ENCODE measurements at regions not wholly inside any gene's neighbourhood (a gene's known extent, or its start where the extent isn't known, plus 50 kb on each side); places are given as distances from the start of the nearest gene placed in this dataset.

DNA sequence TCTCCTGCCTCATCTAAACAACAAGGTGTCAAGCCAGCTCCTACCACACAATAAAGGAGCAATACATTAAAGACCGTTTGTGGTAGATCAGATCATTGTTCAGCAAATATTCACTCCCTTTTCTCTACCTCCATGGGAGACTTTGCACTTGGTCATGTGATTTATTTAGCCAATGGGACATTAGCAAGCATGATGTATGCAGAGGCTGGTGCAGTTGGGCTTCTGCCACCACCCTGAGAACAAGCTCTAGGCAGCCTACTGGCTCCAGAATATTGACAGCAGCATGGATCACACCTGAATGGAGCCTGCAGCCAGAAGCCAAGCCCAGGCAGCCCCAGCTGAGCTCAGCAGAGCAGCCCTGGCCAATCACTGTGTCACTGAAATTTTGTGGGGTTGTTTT is 99.4 kb upstream of the UBE2E2 start:
- Histone ChIP-seq H3K27me3 (ENCODE audit: control insufficient read depth, insufficient read depth, low read length) (no peaks in the 10 kb centered on the region), H3K4me1 (ENCODE audit: control insufficient read depth, insufficient read depth, low read length) (no peaks in the 10 kb centered on the region), H3K9ac (ENCODE audit: low read length) (no peak overlapping the region), H3K36me3 (ENCODE audit: control insufficient read depth, insufficient read depth, low read length) (no peaks in the 10 kb centered on the region), H3K27ac (ENCODE audit: low read depth, low read length) (no peak overlapping the region), H3K4me3 (ENCODE audit: low read length) (no peak overlapping the region)

DNA sequence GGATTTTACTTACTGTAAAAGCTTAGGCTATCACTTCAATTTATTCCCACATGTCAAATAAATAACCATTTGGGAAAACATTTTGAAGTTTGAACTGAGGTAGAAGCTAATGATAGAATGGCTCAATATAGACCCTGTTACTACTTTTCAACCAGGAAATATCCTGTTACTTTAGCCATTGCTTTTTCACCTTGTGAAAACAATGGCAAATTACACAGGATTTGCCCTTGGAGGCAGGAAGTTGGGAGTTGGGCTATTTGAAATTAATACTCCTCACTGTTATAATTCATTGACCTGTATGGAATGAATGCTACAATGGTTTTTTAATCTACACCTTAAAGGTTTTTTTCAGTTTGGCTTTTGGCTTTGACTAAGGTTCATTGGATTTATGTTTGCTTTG is 98.1 kb upstream of the UBE2E2 start:
- no peak overlapping the region for H3K4me3 ChIP-seq (ENCODE audit: low read length)
- H3K36me3 ChIP-seq (ENCODE audit: control insufficient read depth, insufficient read depth, low read length) = no peaks in the 10 kb centered on the region
- H3K27me3 ChIP-seq (ENCODE audit: control insufficient read depth, insufficient read depth, low read length) = no peaks in the 10 kb centered on the region
- no peak overlapping the region for H3K9ac ChIP-seq (ENCODE audit: low read length)
- no peak overlapping the region for H3K27ac ChIP-seq (ENCODE audit: low read depth, low read length)
- no peaks in the 10 kb centered on the region for H3K4me1 ChIP-seq (ENCODE audit: control insufficient read depth, insufficient read depth, low read length)

DNA sequence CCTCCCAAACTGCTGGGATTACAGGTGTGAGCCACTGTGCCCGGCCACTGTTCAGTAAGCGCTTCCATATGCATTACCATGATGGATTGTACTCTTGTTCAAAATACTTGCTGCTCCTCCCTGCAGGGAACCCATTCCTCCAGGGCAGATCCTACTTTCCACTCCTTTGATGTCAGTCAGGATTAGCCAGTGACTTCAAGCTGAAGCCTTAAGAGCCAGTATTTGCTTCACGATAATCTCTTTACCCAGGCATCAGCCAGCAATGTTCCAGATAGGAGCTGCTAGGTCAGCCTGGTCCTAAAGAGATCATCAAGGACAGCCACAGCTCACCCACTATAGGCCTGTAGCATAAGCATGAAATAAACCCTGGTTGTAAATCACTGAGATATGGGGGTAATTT is 96.5 kb upstream of the UBE2E2 start:
- Histone ChIP-seq H3K9ac (ENCODE audit: low read length) (no peak overlapping the region), H3K36me3 (ENCODE audit: control insufficient read depth, insufficient read depth, low read length) (no peaks in the 10 kb centered on the region), H3K4me3 (ENCODE audit: low read length) (no peak overlapping the region), H3K4me1 (ENCODE audit: control insufficient read depth, insufficient read depth, low read length) (no peaks in the 10 kb centered on the region), H3K27me3 (ENCODE audit: control insufficient read depth, insufficient read depth, low read length) (no peaks in the 10 kb centered on the region), H3K27ac (ENCODE audit: low read depth, low read length) (no peak overlapping the region)

DNA sequence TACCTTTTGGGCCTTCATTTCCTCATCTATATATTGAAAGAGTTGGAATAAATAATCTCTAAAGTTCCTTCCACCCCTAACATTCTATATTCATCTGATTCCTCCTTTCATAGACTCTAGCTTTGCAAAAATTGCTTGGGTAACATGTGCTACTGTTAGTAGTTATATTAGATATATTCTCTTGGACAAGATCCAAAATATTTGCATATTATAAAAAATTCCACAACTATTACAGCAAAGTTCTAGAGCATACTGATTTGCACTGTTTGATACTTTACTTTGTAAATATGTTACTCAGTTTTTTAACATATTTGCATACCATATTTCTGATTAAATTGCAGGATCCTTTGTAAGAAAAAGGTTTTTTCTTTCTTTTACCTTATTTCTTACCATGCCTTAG is 95.9 kb upstream of the UBE2E2 start:
- Histone ChIP-seq H3K4me3 (ENCODE audit: low read length) (no peak overlapping the region), H3K27ac (ENCODE audit: low read depth, low read length) (no peak overlapping the region)

DNA sequence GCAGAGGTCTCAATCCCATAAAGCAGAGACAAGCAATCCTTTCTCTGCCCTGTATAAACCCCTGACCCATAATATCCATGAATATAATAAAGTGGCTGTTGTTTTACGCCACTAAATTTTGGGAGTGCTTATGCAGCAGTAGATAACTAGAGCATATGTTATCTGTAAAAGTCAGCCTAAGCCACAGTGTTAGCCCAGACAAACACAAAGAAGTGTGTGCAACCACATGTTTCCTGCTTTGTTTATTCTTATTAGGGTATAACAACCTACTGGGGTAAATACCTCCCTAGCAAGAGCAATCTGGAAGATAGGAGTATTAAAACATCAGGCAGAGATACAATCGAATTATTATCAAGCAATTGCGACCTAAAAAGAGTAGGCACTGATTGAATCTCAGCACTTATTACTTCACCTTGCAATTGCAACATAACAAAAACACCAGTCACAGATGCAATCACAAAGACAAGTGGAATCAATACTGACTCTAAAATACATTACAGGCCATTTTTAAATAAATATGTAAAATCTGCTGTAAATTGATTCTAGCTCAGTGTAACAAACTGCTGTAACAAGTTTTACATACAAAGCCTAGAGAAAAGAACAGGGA is 94.6 kb upstream of the UBE2E2 start:
- H3K9ac ChIP-seq (ENCODE audit: low read length) = no peak overlapping the region
- no peaks in the 10 kb centered on the region for H3K27me3 ChIP-seq (ENCODE audit: control insufficient read depth, insufficient read depth, low read length)
- peaks cover 4% of the 10 kb centered on the region for H3K4me1 ChIP-seq (ENCODE audit: control insufficient read depth, insufficient read depth, low read length)
- no peaks in the 10 kb centered on the region for H3K36me3 ChIP-seq (ENCODE audit: control insufficient read depth, insufficient read depth, low read length)
- H3K4me3 ChIP-seq (ENCODE audit: low read length) = no peak overlapping the region
- H3K27ac ChIP-seq (ENCODE audit: low read depth, low read length) = no peak overlapping the region

More for the DNA sequence above, 95.9 kb upstream of the UBE2E2 start:
- Histone ChIP-seq H3K4me1 (ENCODE audit: control insufficient read depth, insufficient read depth, low read length) (no peaks in the 10 kb centered on the region), H3K27me3 (ENCODE audit: control insufficient read depth, insufficient read depth, low read length) (no peaks in the 10 kb centered on the region), H3K36me3 (ENCODE audit: control insufficient read depth, insufficient read depth, low read length) (no peaks in the 10 kb centered on the region), H3K9ac (ENCODE audit: low read length) (no peak overlapping the region)

DNA sequence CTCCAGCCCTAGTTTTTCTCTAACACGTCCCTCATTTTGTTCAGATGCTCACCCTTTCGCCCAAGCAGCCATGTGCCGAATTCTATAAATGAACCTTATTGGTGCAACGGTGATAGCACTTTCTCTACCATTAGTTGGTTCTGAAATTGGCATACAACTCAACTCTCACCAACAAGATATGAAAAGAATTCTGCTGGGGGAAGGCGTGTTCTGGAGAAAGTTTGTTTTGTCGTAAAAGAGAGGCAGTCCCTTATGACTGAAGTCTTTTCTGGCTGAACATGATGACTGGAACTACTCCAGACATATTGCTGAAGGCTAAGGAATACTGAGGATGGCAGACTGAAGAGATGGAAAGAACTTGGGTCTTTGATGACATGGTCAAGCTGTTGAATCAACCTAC is 91.8 kb upstream of the UBE2E2 start:
- no peaks in the 10 kb centered on the region for H3K36me3 ChIP-seq (ENCODE audit: control insufficient read depth, insufficient read depth, low read length)

DNA sequence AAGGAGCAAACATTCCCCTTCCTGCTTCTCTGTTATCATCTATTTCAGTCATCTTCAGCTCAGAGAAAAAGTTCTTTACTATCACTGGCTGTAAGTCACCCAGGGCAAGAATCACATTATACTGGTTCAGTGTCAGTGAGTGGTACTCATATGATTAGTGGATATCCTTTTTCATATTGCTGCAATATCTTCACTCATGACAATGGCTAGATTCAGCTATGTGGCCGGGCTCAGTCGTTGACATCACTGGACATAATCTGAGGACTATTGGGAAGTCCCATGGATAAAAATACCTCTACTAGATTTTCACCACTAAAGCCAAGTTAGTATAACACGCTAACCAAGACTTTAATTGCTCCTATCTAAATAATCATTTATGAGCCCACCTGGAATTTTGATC is 91.3 kb upstream of the UBE2E2 start:
- no peak overlapping the region for H3K9ac ChIP-seq (ENCODE audit: low read length)
- no peaks in the 10 kb centered on the region for H3K36me3 ChIP-seq (ENCODE audit: control insufficient read depth, insufficient read depth, low read length)
- H3K27me3 ChIP-seq (ENCODE audit: control insufficient read depth, insufficient read depth, low read length) = no peaks in the 10 kb centered on the region
- H3K4me3 ChIP-seq (ENCODE audit: low read length) = no peak overlapping the region
- no peak overlapping the region for H3K27ac ChIP-seq (ENCODE audit: low read depth, low read length)
- H3K4me1 ChIP-seq (ENCODE audit: control insufficient read depth, insufficient read depth, low read length) = peaks cover 13% of the 10 kb centered on the region

More for the DNA sequence above, 91.8 kb upstream of the UBE2E2 start:
- Histone ChIP-seq H3K27ac (ENCODE audit: low read depth, low read length) (no peak overlapping the region), H3K9ac (ENCODE audit: low read length) (no peak overlapping the region), H3K4me3 (ENCODE audit: low read length) (no peak overlapping the region), H3K4me1 (ENCODE audit: control insufficient read depth, insufficient read depth, low read length) (peaks cover 13% of the 10 kb centered on the region), H3K27me3 (ENCODE audit: control insufficient read depth, insufficient read depth, low read length) (no peaks in the 10 kb centered on the region)

DNA sequence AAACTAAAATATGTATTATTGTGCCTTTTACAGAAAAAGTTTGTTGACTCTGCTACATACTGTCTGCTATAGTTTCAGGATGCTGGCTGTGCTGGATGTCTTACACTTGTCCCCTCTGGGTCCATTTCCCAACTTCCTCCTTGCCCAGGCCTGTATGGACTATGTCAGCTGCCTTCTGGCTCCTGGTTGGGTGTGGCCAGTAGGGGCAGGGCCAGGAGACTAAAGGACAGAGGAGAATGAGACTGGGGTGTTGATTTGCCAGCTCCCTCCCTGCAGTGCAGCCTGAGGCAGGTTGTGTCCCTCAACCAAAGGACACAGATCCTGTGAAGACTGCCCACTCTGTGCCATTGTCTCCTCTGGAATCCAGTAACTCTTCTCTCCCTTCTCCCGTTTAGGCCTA is 90.6 kb upstream of the UBE2E2 start:
- Histone ChIP-seq H3K36me3 (ENCODE audit: control insufficient read depth, insufficient read depth, low read length) (no peaks in the 10 kb centered on the region), H3K4me3 (ENCODE audit: low read length) (no peak overlapping the region), H3K4me1 (ENCODE audit: control insufficient read depth, insufficient read depth, low read length) (peaks cover 13% of the 10 kb centered on the region), H3K9ac (ENCODE audit: low read length) (no peak overlapping the region), H3K27ac (ENCODE audit: low read depth, low read length) (no peak overlapping the region), H3K27me3 (ENCODE audit: control insufficient read depth, insufficient read depth, low read length) (no peaks in the 10 kb centered on the region)

DNA sequence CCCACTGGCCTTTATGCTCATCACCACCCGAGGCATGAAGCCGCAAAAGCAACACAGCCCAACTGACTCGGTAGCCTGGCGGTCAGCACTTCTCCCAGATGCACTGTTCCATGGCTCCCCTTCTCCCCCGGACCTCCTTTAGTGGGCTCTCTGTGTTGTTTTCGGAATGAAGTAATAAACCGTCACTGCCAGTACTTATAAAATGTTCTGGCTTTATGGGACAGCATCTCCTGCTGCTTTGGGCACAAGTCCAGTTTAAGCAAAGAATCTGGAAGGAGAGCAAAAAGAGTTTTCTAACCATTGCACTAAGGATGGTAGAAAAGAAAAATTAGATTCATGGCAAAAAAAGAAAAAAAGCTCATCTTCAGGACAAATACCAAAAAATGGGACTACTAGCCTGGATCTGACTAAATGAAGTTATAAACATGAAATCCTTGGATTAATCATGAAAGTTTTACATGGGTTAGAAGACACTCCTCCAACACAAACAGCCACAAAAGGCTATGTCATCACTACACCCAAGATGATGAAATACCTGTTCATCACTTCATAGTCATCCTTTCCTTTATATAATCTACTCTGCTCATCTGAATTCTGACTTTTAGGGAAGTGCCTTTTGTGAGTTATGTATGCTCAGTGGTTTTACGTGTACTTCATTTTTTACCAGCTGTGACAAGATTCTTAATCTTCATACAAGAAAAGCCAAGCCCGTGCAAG is 89.5 kb upstream of the UBE2E2 start:
- H3K27me3 ChIP-seq (ENCODE audit: control insufficient read depth, insufficient read depth, low read length) = no peaks in the 10 kb centered on the region
- no peak overlapping the region for H3K9ac ChIP-seq (ENCODE audit: low read length)
- no peak overlapping the region for H3K27ac ChIP-seq (ENCODE audit: low read depth, low read length)
- H3K4me1 ChIP-seq (ENCODE audit: control insufficient read depth, insufficient read depth, low read length) = peaks cover 13% of the 10 kb centered on the region
- no peaks in the 10 kb centered on the region for H3K36me3 ChIP-seq (ENCODE audit: control insufficient read depth, insufficient read depth, low read length)
- H3K4me3 ChIP-seq (ENCODE audit: low read length) = no peak overlapping the region

DNA sequence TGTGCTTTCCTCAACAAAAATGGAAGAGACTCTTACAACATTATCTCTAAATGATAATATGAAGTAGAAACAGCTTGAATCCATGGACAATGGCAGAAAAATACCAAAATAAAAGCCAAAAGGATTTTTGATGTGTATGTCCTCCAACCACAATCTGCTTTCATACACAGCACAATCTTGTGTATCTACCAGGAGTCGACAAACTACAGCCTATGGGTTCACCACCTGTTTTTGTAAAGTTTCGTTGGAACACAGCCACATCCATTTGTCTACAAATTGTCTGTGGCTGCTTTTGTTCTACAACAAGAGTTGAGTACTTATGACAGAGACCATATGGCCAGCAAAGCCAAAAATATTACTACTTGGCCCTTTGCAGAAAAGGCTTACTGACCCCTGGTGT is 88.7 kb upstream of the UBE2E2 start:
- Histone ChIP-seq H3K27me3 (ENCODE audit: control insufficient read depth, insufficient read depth, low read length) (no peaks in the 10 kb centered on the region), H3K4me3 (ENCODE audit: low read length) (no peak overlapping the region), H3K4me1 (ENCODE audit: control insufficient read depth, insufficient read depth, low read length) (peaks cover 13% of the 10 kb centered on the region), H3K36me3 (ENCODE audit: control insufficient read depth, insufficient read depth, low read length) (no peaks in the 10 kb centered on the region), H3K27ac (ENCODE audit: low read depth, low read length) (no peak overlapping the region), H3K9ac (ENCODE audit: low read length) (no peak overlapping the region)

DNA sequence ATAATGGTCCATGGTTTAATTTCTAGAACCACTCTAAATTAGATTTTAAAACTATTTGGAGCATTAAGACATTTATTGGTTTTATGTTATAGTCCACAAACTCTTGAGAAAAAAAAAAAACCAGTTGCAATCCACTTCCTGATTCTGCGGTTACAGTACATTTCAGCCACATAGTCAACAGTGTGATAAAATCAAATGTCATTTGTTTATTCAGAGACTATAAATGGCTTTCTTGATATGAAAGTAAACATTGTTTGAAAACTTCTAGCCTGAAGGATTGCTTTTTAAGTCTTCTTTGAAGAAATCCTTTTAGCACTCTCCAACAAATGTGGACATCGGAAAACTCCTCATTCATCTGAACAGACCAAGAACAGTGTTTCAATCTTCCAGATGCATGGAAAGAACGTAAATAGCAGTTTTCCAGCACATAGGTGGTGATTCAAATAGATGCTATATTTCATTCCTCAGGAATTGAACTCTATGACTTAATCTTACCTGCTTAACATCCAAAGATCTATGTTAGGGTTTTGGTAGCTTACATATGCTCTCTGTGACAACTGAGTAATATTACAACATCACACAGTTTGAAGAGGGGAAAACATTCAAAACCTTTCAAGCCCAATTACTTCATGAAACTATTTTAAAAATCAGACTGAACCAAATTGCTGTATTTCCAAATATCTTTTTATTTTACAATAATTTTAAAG is 87.8 kb upstream of the UBE2E2 start:
- H3K36me3 ChIP-seq (ENCODE audit: control insufficient read depth, insufficient read depth, low read length) = no peaks in the 10 kb centered on the region
- H3K4me3 ChIP-seq (ENCODE audit: low read length) = no peak overlapping the region
- H3K27ac ChIP-seq (ENCODE audit: low read depth, low read length) = no peak overlapping the region
- H3K4me1 ChIP-seq (ENCODE audit: control insufficient read depth, insufficient read depth, low read length) = peaks cover 13% of the 10 kb centered on the region
- no peaks in the 10 kb centered on the region for H3K27me3 ChIP-seq (ENCODE audit: control insufficient read depth, insufficient read depth, low read length)
- H3K9ac ChIP-seq (ENCODE audit: low read length) = no peak overlapping the region

DNA sequence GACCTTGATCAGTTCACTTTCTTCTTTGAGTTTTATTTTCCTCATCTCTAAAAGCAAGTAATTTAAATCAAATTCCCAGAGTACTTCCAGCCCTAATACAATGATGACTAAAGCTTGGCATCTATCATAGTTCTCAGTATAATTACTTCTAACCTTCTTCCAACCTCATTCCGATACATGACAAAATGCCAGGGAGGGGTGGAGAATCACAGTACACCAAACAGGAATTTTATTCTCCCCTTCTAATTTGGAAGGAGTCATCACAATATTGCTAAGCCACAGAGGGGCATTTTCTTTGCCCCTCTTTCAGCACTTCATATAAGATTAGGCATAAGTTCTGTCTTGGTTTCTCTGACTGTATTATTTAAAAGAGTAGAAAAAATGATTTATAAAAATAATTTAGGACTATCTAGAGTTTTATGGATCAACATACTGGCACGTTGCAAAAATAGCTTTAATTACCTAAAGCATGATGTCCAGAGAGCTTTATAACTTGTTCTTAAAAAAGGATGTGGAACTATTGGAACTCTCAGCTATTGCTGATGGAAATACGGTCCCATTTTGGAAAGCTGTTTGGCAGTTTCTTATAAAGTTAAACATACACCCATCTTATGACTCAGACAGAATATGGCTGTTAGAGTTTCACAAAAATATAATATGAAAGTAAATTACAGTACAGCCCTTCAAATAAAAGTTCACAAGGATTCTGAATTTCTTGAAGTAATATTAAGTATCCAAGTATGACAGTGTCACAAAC is 86.9 kb upstream of the UBE2E2 start:
- Histone ChIP-seq H3K36me3 (ENCODE audit: control insufficient read depth, insufficient read depth, low read length) (no peaks in the 10 kb centered on the region), H3K4me1 (ENCODE audit: control insufficient read depth, insufficient read depth, low read length) (peaks cover 13% of the 10 kb centered on the region), H3K27ac (ENCODE audit: low read depth, low read length) (no peak overlapping the region), H3K27me3 (ENCODE audit: control insufficient read depth, insufficient read depth, low read length) (no peaks in the 10 kb centered on the region), H3K9ac (ENCODE audit: low read length) (no peak overlapping the region), H3K4me3 (ENCODE audit: low read length) (no peak overlapping the region)
